GM12878 (cell line): ENCODE measurements at regions not wholly inside any gene's neighbourhood (a gene's known extent, or its start where the extent isn't known, plus 50 kb on each side); places are given as distances from the start of the nearest gene placed in this dataset.

Source experiments
- ATAC-seq: fragments of 200-7000 bp; cut with Tn5 transposase; 3 replicates; pipeline ENCODE4 v1.9.1; 2020; ENCODE audit warnings: mild to moderate bottlenecking, moderate library complexity
- BruUV-seq: library from RNA; stranded (reverse); fragments of 400-500 nt; replicated peaks from 2 replicates; lab custom pipeline; 2021; lab: Mats Ljungman, UMichigan
- CTCF ChIA-PET: fragments of 300-600 bp; sonication (Branson Sonifier 250); formaldehyde crosslinking; extraction: SDS; loops from one replicate; lab custom pipeline; 2021; ENCODE audit warnings: inconsistent platforms; lab: Yijun Ruan, JAX
- POLR2A ChIA-PET: fragments of 350-600 bp; formaldehyde crosslinking; extraction: SDS; loops from one replicate; lab custom pipeline; 2021; ENCODE audit warnings: inconsistent platforms; lab: Charles Lee
- RAD21 ChIA-PET: fragments of 300-600 bp; sonication (Branson Sonifier 250); formaldehyde crosslinking; loops from one replicate; lab custom pipeline; 2023; ENCODE audit warnings: antibody characterized with exemption; ENCODE audit not compliant: unreplicated experiment; lab: Charles Lee
- SMC1A ChIA-PET: fragments of 300-600 bp; sonication (Branson Sonifier 250); formaldehyde crosslinking; loops from one replicate; lab custom pipeline; 2023; ENCODE audit not compliant: unreplicated experiment, uncharacterized antibody; lab: Charles Lee
- DNase-seq: peaks from one replicate; pipeline ENCODE4 v3.0.0-alpha.2; 2011; ENCODE audit warnings: low read depth, low spot score
- FAIRE-seq: peaks from 3 replicates; lab custom pipeline; 2011; peaks lifted over from hg19 to GRCh38; lab: Jason Lieb, UNC
- H2AFZ ChIP-seq: 2 replicates; pipeline ENCODE4 v1.6.0; 2011; ENCODE audit warnings: low read depth, low read length, control low read depth; ENCODE audit not compliant: control insufficient read depth
- H3K27ac ChIP-seq: 2 replicates; pipeline ENCODE4 v1.5.1; 2011; ENCODE audit warnings: control low read depth; ENCODE audit not compliant: control insufficient read depth, insufficient read depth
- H3K27me3 ChIP-seq, 2 experiments: replicated peaks in 1 of 2; 2 replicates each; pipeline versions ENCODE4 v1.6.0 to v1.6.1; 2011; ENCODE audit warnings: low read length in 1 of 2; ENCODE audit not compliant: control insufficient read depth in 2 of 2, insufficient read depth in 2 of 2
- H3K36me3 ChIP-seq, 2 experiments: 2 replicates each; pipeline ENCODE4 v1.5.1; 2011; ENCODE audit warnings: low read length in 1 of 2; ENCODE audit not compliant: control insufficient read depth in 2 of 2, insufficient read depth in 2 of 2
- H3K4me1 ChIP-seq: 2 replicates; pipeline ENCODE4 v1.6.1; 2011; ENCODE audit warnings: mild to moderate bottlenecking, low read length, moderate library complexity, mixed read lengths; ENCODE audit not compliant: control insufficient read depth, insufficient read depth
- H3K4me2 ChIP-seq: 2 replicates; pipeline ENCODE4 v1.6.0; 2011; ENCODE audit warnings: control low read depth; ENCODE audit not compliant: control insufficient read depth, insufficient read depth
- H3K4me3 ChIP-seq: fragments of 200-600 bp; sonication (generic); 2 replicates; pipeline ENCODE4 v1.5.1; 2016
- H3K79me2 ChIP-seq: 2 replicates; pipeline ENCODE4 v1.6.0; 2011; ENCODE audit warnings: low read length; ENCODE audit not compliant: control insufficient read depth, insufficient read depth
- H3K9ac ChIP-seq: 2 replicates; pipeline ENCODE4 v1.8.0; 2011; ENCODE audit warnings: low read length, control low read depth, mixed read lengths; ENCODE audit not compliant: control insufficient read depth, insufficient read depth
- H3K9me3 ChIP-seq: replicated peaks from 3 replicates; pipeline ENCODE4 v1.5.1; 2011; ENCODE audit warnings: mild to moderate bottlenecking, low read length; ENCODE audit not compliant: control insufficient read depth, insufficient read depth
- H4K20me1 ChIP-seq: 2 replicates; pipeline ENCODE4 v1.6.0; 2011; ENCODE audit not compliant: control insufficient read depth, insufficient read depth
- BRCA1 ChIP-seq: IDR thresholded peaks from 2 replicates; pipeline ENCODE4 v1.6.1; 2011; ENCODE audit warnings: low read depth, low read length, improper control_type of control experiment
- EP300 ChIP-seq, 2 experiments: fragments of 150-350 bp in 1 of 2; IDR thresholded peaks; 2 replicates each; pipeline ENCODE4 v1.6.1; 2011 to 2012; ENCODE audit warnings: low read depth in 2 of 2, low read length in 2 of 2, borderline replicate concordance in 1 of 2, improper control_type of control experiment in 1 of 2, inconsistent platforms in 1 of 2; ENCODE audit not compliant: control insufficient read depth in 1 of 2
- FOXM1 ChIP-seq: IDR thresholded peaks from 2 replicates; pipeline ENCODE4 v1.6.1; 2012; ENCODE audit warnings: low read depth, mild to moderate bottlenecking, inconsistent platforms, low read length, moderate library complexity
- MEF2A ChIP-seq: IDR thresholded peaks from 2 replicates; pipeline ENCODE4 v1.6.1; 2011; ENCODE audit warnings: low read depth, mild to moderate bottlenecking, low read length, moderate library complexity; ENCODE audit not compliant: insufficient read depth
- NBN ChIP-seq: fragments of 450-650 bp; IDR thresholded peaks from 2 replicates; pipeline ENCODE4 v1.6.1; 2016
- NFXL1 ChIP-seq: fragments of 450-650 bp; IDR thresholded peaks from 2 replicates; pipeline ENCODE4 v1.6.1; 2017; ENCODE audit warnings: antibody characterized with exemption, mild to moderate bottlenecking, borderline replicate concordance
- NRF1 ChIP-seq: conservative IDR thresholded peaks from 2 replicates; pipeline ENCODE4 v1.6.1; 2011; ENCODE audit warnings: mild to moderate bottlenecking, low read depth, low read length, improper control_type of control experiment
- PAX5 ChIP-seq: IDR thresholded peaks from 2 replicates; pipeline ENCODE4 v1.6.1; 2011; ENCODE audit warnings: low read depth, low read length, borderline replicate concordance
- ZNF687 ChIP-seq: fragments of 450-650 bp; IDR thresholded peaks from 2 replicates; pipeline ENCODE4 v1.6.1; 2017; ENCODE audit warnings: mild to moderate bottlenecking, moderate library complexity
- WGBS: methylation state at CpG from one replicate; pipeline ENCODE4 v1.1.6; 2016; ENCODE audit warnings: low lambda C conversion rate; ENCODE audit not compliant: insufficient replicate concordance, insufficient coverage; ENCODE audit errors: missing lambda C conversion rate; 5-methylcytosine and 5-hydroxymethylcytosine counted together
- in situ Hi-C: fragments of 300-500 bp; cut with MboI; formaldehyde crosslinking; loops from 9 replicates; pipeline ENCODE4 v1.14.3; 2018; ENCODE audit warnings: mixed read lengths
- intact Hi-C: fragments of 100-400 bp; cut with micrococcal nuclease; formaldehyde crosslinking; loops from one replicate; pipeline ENCODE4 v1.14.2; 2022; ENCODE audit not compliant: unreplicated experiment

GRCh38 chr18:78807668-78808067 is 171.9 kb upstream of the SALL3 start:
- H3K79me2 ChIP-seq, result no peaks in the 10 kb centered on the region
- SMC1A ChIA-PET, result no interaction called here
- BruUV-seq, result no TSS peak
- DNase-seq (no peak), FAIRE-seq (no peak), ATAC-seq (no peak)
- WGBS, result 31% methylated on average over 5 of the region's 5 CpGs
- no peaks in the 10 kb centered on the region for H4K20me1 ChIP-seq
- in situ Hi-C loops, result no loop called here
- H3K27me3 ChIP-seq, result no peaks in the 10 kb centered on the region
- H3K36me3 ChIP-seq, result no peaks in the 10 kb centered on the region
- H3K9me3 ChIP-seq, result no peaks in the 10 kb centered on the region; the same call in 2 of the 3 replicates
- TF ChIP-seq NBN (no peak), FOXM1 (no peak), MEF2A (no peak), NRF1 (no peak), PAX5 (no peak), BRCA1 (no peak), ZNF687 (no peak), NFXL1 (no peak), EP300 (IDR thresholded peaks at IDR 0.05; ENCODE audit: borderline replicate concordance in 1 of 2, control insufficient read depth in 1 of 2, low read depth in 2 of 2, low read length in 2 of 2) (no peak)
- no peak overlapping the region for H2AFZ ChIP-seq
- H3K4me2 ChIP-seq, result no peak overlapping the region
- POLR2A ChIA-PET, result no interaction called here
- H3K4me3 ChIP-seq, result no peak overlapping the region
- no peak overlapping the region for H3K27ac ChIP-seq
- H3K9ac ChIP-seq, result no peak overlapping the region
- CTCF ChIA-PET, result no interaction called here
- no peaks in the 10 kb centered on the region for H3K4me1 ChIP-seq
- RAD21 ChIA-PET, result no interaction called here
- intact Hi-C loops, result no loop called here
